Amniotic epithelial cell (primary cell): ENCODE measurements at regions not wholly inside any gene's neighbourhood (a gene's known extent, or its start where the extent isn't known, plus 50 kb on each side); places are given as distances from the start of the nearest gene placed in this dataset.

Source experiments
- DNase-seq: peaks from one replicate; pipeline ENCODE4 v3.0.0-alpha.2; 2010; ENCODE audit warnings: low read depth

GRCh38 chr2:67838205-67838604 is 224.6 kb downstream of the C1D start:
- DNase-seq, result no peak

DNA sequence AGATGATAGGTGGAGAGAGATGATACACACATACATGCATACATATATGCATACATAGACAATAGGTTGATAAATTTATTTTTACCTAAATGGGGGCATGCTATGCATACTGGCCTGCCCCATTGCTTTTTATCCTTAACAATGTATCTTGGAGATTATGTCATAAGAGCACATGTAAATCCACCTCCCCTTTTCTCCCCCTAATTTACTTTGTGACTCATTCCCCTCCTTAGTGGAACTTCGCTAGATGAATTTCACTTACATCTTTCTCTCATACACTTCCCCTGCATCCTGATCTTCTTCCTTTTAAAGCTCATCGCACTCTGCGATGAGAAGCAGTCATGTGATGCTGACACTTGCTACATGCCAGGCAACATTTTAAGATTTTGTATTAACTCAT is 223.6 kb downstream of the C1D start:
- peak; percentile 22 for DNase-seq

DNA sequence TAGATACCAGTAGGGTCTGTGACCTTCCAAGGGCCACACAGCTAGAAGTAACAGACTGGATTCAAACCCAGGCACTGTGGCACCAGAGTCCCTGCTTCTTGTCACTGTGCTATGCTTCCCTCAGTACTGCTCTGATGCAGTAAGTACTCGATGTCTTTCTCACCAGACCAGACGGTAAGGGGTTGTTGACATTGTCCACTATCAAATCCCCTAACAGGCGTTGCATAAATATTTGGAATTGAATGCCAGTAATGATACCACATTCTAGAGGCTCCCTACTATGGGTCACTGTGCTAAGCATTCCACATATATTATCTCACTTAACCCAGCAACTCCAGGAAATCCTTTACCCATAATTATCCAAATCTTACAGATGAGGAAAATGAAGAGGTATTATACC is 223.1 kb downstream of the C1D start:
- no peak for DNase-seq

DNA sequence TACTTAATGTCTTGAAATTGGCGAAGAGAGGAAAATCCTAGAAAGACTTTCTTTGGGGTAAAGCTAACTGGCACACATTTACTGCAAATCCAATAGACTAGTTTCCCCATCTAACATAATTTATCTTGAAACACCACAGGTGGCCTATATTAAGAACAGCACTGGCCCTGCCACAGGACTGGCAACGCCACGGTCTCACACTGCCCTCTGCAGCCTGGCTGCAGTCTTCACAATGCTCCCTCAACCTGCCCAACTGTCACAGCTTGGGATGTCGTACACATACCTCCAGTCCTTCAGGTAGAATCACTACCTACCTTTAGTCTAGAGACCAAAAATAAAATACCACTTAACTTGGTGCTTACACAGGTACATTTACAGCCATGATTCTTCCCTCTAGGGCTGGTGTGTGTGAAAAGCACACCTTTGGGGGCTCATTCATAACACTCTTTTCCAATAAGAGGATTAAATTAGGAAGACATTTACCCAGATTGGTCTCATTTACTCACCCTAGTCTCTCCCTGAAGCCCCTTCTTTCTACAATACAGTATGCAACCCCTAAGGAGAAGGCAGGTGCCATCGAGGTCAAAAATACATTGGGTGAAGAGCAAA is 222.2 kb downstream of the C1D start:
- peak; percentile 75 for DNase-seq

GRCh38 chr2:67841711-67842110 is 221.1 kb downstream of the C1D start:
- no peak for DNase-seq

DNA sequence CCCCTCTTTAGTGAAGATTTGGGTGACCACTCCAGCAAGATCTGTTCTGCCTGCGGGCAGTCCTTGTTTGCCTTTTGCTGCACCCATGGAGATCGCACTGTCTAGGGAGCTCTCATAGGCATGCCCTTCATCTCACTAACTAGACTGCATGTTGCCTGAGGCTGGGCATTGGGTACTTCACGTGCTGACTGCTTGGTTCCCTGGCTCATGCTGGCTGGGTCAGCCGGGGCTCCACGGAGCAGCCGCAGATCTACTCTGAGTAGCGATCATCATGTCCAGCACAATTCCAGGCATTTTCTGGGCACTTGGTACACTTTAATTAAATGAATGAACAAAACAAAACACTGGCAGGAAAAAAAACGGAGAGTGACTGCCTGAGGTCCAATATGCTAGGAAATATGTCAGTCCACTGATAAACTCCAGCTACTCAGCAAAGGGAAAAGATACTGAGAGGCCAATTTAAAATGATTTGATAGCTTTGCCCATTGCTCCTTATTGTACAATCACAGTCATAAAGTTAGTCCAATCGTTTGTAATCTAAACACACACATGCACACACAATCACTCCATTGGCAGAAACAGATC is 220.3 kb downstream of the C1D start:
- no peak for DNase-seq

DNA sequence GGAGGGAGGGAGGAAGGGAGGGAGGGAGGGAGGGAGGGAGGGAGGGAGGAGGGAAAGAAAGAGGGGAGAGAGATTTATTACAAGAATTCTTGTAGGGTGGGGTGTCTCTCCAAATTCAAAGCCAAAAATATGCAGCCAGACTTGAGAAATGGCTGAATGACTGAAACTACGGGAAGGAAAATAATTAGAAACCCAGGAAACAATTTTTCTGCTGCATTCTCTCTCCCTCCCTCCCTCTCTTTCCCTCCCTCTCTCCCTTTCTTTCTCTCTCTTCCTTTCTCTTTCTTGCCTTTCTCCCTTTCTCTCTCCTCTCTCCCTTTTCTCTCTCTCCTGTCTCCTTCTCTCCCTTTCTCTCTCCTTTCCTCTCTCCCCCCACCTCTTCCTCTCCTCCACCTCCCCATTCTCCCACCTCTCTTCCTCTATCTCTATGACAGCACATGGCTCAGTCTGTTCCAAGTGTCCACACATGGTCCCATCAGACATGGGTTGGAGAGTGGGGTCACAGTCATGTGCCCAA is 218.7 kb downstream of the C1D start:
- DNase-seq, result no peak

GRCh38 chr2:67845621-67846369 is 217.0 kb downstream of the C1D start:
- DNase-seq, result no peak

DNA sequence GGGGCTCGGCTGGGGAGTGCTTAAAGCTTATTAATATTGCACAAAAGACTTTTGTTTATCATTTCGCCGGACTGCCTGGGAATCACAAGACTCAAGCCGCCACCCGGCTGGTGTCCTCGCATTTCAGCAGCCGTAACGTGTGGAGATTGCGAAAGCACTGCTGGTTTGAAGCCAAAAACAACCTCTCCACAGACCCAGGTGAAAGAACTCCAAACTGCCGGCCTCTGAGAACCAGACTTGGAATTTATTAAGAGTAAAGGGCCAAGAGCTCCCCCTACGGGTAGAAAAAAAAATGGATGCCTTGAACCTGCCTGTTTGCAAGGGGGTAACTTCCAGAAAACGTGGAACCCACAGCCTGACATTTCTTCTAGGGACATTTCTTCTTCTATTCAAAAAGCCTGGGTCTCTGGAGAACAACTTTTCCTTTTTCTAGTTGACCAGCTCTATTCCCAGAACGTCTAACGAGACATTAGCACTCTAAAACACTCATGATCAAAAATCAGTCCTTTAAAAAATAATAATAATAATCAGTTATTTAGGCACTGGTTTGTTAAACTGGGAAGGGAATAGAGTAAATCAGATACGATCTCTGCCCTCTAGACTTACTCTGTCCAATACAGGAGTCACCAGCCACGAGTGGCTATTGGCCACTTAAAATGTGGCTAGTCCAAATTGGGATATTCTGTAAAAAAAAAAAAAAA is 216.3 kb downstream of the C1D start:
- peak; percentile 91 for DNase-seq

DNA sequence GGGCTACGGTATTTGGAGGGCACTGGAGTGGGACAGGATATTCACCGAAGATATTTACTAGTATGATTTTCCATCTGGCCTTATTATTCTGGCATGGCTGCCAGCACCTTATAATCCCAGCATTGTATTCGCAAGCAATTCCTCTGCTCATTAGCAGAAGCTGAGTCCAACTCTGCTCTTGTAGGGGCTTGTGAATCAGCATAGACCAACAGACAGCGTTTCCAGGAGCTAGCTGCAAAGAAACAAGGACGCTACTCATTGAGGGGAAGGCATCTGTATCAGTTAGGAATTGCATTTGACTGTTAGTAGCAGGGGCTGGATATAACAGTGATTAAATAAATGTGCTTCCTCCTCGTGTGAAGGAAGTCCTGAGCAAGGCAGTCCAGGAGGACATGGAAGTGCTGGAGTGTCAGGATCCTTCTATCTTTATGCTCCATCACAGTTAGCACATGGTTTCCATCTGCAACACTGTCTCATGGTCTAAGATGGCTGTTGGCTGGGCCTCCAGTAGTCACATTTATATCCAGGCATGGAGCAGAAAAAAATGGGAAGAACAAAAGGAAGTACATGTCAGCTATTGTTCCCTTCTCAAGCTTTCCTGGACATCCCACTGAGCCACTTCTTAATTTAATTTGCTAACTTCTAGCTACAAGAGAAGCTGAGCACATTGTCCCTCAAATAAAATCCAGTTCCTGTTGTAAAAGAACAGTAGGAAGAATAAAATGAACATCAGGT is 214.1 kb downstream of the C1D start:
- DNase-seq, result no peak

DNA sequence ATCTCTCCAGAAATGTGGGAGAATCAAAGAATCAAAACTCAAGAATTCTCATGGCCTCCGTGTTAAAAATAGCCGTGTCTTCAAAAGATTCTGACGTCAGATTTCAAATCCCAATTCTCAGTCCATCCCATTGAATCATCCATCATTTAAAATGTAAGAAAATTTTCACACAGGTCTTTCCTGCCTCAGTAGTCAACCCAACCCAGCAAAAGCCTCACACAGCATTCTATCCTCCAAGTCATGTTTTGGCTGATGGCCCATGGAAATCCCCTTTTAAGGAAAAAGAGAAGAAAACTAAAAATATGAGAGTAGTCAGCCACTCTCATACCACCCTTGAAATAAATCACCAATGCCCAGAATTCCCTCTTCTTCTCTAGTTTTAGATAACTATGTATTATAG is 211.8 kb downstream of the C1D start:
- no peak for DNase-seq

- no peak for DNase-seq
Observed at GRCh38 chr2:67851956-67852824, 210.6 kb downstream of the C1D start.

DNA sequence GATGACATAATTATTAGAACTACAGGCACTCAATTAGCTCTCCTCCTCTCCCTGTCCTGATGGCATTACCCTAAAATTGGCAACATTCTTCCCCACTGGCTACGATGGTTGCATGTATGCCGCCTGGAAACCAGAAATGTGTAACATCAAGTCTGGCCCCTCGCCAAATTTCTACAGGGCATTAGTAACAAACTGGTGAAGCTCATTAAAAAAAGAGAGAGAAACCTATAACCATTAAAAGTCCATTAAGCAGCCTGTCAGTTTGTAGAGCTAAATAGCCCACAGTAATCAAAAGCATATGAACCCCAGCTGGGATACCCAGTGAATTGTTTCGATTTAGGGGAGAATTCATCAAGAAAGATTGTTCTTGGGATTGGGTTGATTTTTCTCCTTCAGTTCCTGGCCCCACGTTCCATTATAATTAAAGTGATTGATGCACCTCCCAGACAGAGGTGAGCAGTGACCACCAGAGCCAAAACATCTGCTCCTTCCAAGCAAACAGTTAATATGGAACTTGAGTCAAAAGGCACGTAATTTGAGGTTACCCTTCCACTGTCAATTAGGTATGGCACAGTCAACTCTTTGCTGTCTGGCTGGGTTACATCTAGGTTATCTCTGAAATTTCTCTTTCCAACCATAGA is 208.6 kb downstream of the C1D start:
- no peak for DNase-seq

DNA sequence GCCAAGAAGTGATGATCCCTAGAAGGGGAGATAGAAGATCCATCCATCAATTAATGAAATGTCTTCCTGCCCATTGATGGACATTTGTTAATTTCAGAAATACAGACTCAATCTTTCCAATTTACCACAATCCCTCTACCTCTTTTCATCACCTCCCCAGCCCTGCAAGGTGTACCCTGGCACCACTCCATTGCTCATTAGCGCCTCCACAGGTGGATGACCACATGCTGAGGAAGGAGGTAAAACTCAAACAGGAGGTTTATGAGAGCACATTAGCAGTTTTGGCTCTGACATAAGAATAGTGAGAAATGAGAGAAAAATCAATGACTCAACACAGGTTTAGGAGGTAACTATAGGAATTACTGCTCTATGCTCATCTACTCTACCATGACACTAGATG is 208.0 kb downstream of the C1D start:
- no peak for DNase-seq

DNA sequence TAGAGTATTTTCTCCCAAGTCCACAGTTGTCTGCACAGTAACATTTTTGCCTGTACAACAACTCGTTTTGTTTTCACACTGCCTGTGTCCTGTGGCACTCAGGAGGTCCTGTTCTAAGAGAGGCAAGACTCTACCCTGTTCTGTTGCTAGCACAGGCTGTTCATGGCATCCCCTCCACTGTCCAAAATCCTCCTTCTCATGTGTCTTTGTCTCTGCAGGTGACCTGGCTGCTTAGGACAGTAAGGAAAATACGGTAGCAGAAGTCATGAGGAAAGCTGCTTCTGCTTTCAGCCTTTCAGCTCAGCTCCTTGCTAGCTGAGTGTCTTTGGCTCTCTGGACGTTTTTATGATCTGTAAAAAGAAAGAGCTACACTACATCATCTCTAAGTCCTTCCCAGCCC is 205.9 kb downstream of the C1D start:
- DNase-seq, result no peak

GRCh38 chr2:67857836-67858235 is 205.0 kb downstream of the C1D start:
- no peak for DNase-seq

- no peak for DNase-seq
Observed at GRCh38 chr2:67858886-67859285, 203.9 kb downstream of the C1D start.

DNA sequence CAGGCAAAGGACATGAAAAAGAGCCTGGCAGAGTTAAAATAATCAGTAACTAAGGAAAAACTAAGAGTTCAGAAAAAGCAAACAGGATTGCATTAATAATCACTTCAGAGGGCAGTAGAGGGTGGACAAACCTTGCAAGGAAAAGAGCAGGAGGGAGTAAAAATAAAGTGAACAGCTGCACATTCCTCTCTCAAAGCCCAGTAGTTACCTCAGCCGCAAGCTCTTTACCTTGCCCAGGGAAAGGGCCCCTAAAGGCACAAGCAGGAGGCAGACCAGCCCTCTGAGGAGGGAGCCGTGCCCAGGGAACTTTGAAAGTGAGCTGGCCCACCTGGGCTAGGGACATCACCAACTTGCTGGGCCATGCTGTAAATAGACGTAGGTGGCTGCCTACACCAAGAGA is 196.9 kb downstream of the C1D start:
- no peak for DNase-seq

DNA sequence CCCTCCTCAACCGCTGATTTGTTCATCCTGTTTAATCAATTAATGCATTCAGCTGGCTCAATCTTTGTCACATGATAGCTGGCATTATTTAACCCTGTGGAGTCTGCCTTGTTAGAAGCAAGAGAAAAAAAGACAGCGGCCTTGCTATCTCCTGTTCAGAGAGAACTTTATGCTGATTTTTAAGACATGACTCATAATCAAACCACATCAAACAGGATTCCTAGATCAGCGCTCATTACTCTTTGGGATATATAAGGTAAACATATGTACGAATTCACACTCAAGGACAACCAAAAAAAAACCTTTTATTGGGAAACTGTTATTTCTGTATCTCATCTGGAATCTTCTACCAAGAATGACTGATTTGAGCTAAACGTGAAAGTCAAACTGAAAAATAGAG is 195.1 kb downstream of the C1D start:
- peak; percentile 59 for DNase-seq

DNA sequence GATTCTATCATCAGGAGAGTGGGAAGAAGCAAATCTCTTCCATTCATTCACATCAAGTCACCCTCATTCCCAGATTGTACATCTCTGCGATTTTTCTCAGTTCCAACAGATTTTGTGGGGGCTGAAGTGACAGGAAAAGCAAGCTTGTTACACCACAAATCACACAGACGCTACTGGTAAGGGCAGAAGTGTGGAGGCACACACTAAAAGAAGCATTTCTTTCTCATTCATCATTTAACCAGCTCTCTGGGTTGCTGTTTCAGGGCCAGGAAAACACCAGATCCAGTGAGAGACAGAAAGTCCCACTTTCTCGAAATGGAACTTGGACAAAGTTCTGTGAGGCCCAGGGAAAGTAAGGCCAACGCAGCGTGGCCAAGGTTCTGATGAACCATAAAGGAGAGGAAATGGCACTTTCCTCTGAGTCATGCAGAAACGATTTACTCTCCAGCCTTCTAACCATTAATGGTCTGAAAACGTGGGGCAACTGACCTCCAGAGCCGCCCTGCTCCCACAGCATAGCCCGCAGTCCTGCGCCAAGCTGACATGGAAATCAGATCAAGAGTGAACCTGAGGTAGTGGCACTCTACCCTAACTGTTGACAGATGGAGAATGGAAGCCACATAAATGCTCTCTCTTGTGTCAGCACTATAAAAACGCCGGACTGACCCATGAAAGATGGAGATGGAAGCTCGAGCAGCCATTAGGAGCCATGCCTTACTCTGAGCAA is 191.0 kb downstream of the C1D start:
- peak; percentile 71 for DNase-seq
